GM12878 (cell line): ENCODE measurements at regions not wholly inside any gene's neighbourhood (a gene's known extent, or its start where the extent isn't known, plus 50 kb on each side); places are given as distances from the start of the nearest gene placed in this dataset.

ENCODE experiments used
- CTCF ChIP-seq, 3 experiments: IDR thresholded peaks in 2 of 3; conservative IDR thresholded peaks in 1 of 3; 2 replicates each; pipeline ENCODE4 v1.5.1; 2011; ENCODE audit warnings: low read depth in 3 of 3, low read length in 3 of 3, mild to moderate bottlenecking in 3 of 3, control low read depth in 2 of 3, moderate library complexity in 2 of 3, inconsistent platforms in 1 of 3, mixed read lengths in 1 of 3; ENCODE audit not compliant: control insufficient read depth in 2 of 3, insufficient read depth in 1 of 3; ENCODE audit errors: extremely low read depth in 1 of 3
- EZH2 ChIP-seq: IDR thresholded peaks from 2 replicates; pipeline ENCODE4 v1.6.1; 2012; ENCODE audit warnings: low read depth, mild to moderate bottlenecking, control low read depth, inconsistent platforms, low read length, borderline replicate concordance; ENCODE audit not compliant: control insufficient read depth
- JUNB ChIP-seq: IDR thresholded peaks from 2 replicates; pipeline ENCODE4 v1.6.1; 2016; ENCODE audit warnings: antibody characterized with exemption, mild to moderate bottlenecking
- NFYB ChIP-seq: IDR thresholded peaks from 2 replicates; pipeline ENCODE4 v1.6.1; 2011; ENCODE audit warnings: low read depth, mild to moderate bottlenecking, low read length, improper control_type of control experiment, moderate library complexity; ENCODE audit not compliant: insufficient read depth
- POLR2A ChIP-seq: IDR thresholded peaks from 2 replicates; pipeline ENCODE4 v1.6.1; 2011; ENCODE audit warnings: low read depth, mild to moderate bottlenecking, low read length
- POLR2AphosphoS5 ChIP-seq: IDR thresholded peaks from 2 replicates; pipeline ENCODE4 v1.6.1; 2011; ENCODE audit warnings: mild to moderate bottlenecking, low read length, inconsistent platforms
- TARDBP ChIP-seq: IDR thresholded peaks from 2 replicates; pipeline ENCODE4 v1.6.1; 2016; ENCODE audit warnings: borderline replicate concordance
- ZZZ3 ChIP-seq: IDR thresholded peaks from 2 replicates; pipeline ENCODE4 v1.6.1; 2011; ENCODE audit warnings: low read depth; ENCODE audit not compliant: control insufficient read depth, insufficient read length

- TF ChIP-seq POLR2AphosphoS5 (no peak), POLR2A (no peak), ZZZ3 (no peak), CTCF (IDR thresholded peaks at IDR 0.05 in 2 of 3, conservative IDR thresholded peaks at IDR 0.05 in 1 of 3; ENCODE audit: control insufficient read depth in 2 of 3, extremely low read depth in 1 of 3, insufficient read depth in 1 of 3, low read depth in 3 of 3, low read length in 3 of 3) (no peak), TARDBP (no peak), JUNB (no peak), NFYB (no peak), EZH2 (no peak)
Observed at GRCh38 chr18:24786027-24786426, 325.6 kb downstream of the HRH4 start.
